Fibroblast of pulmonary artery (primary cell): ENCODE measurements at regions not wholly inside any gene's neighbourhood (a gene's known extent, or its start where the extent isn't known, plus 50 kb on each side); places are given as distances from the start of the nearest gene placed in this dataset.
A peak's percentile ranks its signal among the peaks of the same experiment; 100 is the strongest.

Experiments used
- DNase-seq: peaks from one replicate; pipeline ENCODE4 v3.0.0-alpha.2; 2010; ENCODE audit warnings: low read depth
- H3K4me3 ChIP-seq: replicated peaks from 2 replicates; pipeline ENCODE4 v1.5.1; 2011; ENCODE audit warnings: low read depth, mild to moderate bottlenecking, control low read depth, low read length, moderate library complexity
- TF ChIP-seq, protein P1 (sequence below): IDR thresholded peaks from 2 replicates; pipeline ENCODE4 v1.5.1; 2011; ENCODE audit warnings: mild to moderate bottlenecking, control low read depth, low read length, inconsistent platforms; ENCODE audit errors: missing control alignments

DNA sequence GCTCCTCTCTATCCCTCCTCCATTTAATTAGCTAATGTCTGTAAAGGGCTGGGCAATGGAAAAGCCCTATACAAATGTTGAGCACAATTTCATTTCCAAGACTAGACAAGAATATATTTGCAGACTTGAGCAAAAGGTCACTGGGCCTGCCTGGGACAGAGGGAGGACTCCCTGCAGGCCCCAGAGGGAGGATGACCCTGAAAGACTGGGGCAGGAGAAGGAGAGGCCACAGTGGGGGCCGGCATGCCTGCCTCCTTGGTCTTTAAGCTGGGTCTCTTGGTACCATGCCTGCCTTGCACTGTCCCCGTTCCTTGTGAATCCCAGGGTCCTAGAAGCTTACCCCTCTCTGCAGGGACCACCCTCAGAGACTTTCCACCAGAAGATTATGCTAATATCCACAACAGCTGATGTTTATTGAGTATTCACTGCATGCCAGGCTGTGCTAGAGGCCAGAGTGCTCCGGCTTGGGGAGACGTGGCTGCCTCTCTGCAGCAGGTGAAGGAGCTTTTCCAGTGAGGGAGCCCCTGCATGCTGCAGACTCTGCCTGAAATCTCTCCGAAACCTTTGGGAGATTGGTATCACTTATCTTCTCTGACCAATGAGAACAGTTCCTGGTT lies 72.7 kb upstream of the HSPA9 start:
- TF ChIP-seq, protein P1, sequence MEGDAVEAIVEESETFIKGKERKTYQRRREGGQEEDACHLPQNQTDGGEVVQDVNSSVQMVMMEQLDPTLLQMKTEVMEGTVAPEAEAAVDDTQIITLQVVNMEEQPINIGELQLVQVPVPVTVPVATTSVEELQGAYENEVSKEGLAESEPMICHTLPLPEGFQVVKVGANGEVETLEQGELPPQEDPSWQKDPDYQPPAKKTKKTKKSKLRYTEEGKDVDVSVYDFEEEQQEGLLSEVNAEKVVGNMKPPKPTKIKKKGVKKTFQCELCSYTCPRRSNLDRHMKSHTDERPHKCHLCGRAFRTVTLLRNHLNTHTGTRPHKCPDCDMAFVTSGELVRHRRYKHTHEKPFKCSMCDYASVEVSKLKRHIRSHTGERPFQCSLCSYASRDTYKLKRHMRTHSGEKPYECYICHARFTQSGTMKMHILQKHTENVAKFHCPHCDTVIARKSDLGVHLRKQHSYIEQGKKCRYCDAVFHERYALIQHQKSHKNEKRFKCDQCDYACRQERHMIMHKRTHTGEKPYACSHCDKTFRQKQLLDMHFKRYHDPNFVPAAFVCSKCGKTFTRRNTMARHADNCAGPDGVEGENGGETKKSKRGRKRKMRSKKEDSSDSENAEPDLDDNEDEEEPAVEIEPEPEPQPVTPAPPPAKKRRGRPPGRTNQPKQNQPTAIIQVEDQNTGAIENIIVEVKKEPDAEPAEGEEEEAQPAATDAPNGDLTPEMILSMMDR, result no peak
- no peak for DNase-seq
- no peak overlapping the region for H3K4me3 ChIP-seq

DNA sequence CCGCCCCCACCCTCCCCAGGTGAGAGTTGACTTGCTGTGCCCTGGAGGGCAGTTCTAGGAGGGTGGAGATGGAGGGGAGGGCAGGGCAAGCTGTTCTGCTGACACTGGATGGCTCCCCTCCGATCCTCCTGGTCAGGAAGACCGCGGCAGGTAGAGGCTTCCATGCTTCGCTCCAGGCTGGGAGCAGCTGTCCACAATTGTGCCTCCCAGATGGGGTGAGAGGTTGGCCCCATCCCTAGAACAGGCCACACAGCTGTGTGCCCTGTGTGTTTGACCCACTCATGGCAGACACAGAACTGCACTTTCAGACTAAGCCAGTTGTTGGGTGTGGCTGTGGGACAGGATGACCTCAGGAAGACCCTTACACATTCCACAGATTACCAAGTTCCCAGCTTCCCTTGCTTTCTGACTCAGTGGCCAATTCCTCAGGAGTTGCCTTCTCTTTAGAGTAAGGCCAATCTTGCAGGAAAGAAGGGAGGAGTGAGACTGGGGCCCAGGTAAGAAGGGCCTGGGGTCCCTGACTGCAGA lies 72.1 kb upstream of the HSPA9 start:
- H3K4me3 ChIP-seq, result no peak overlapping the region
- DNase-seq, result peak; percentile 26
- TF ChIP-seq, protein P1, result no peak

DNA sequence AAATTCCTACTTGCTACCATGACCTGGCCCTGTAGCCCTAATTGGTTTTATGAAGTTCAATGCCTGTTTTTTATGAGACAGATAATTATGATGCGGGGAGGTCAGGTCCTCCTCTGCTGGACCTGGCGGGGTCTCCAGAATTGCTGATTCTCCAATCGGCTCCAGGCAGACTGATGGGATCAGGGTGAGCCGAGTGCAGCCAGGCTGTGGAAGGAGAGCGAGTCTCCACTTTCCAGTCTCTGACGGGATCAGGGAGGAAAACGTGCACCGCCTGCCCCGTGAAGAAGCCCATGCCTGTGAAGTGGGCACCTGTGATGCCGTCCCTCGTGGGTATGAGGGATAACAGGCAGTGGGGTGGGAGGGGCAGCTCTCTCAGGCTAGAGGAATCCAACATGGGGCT lies 71.5 kb upstream of the HSPA9 start:
- TF ChIP-seq, protein P1, result no peak
- no peak for DNase-seq
- no peak overlapping the region for H3K4me3 ChIP-seq

DNA sequence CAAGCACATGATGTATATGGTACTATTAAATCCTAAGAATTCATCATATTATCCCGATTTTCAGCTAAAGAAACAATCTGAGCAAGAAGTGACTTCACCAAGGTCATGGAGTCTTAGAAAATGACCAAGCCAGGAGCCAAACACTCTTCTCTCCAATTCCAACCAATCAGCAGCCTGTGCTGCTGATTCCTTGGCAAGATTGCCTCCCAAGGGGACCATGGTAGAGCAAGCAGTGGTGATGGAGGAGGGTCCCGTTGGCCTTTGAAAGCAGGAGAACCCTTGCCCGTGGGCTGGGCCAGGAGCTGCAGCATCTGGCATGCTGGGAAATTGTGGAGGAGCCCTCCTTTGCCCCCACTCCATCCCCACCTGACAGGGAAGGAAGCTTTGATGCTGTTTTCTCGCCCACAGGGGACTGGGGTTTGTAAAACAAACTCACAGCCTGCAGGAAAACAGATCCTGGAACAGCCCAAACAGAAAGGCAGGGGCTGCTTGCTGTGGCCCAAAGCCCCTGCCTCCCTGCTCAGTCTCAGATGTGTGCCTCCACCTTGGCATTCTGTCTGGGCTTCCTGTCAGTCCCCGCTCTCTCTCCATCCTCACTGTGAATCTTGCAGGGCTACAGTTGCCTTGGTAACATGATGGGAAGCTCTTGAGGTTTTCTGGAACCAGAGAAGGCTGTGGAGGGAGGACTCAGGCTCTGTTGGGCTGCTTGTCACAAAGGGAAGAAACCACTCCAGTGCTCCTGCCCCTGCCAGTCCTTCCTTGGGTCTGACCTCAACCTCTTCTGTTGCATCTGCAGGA lies 70.8 kb upstream of the HSPA9 start:
- no peak for DNase-seq
- no peak overlapping the region for H3K4me3 ChIP-seq
- TF ChIP-seq, protein P1, result no peak

DNA sequence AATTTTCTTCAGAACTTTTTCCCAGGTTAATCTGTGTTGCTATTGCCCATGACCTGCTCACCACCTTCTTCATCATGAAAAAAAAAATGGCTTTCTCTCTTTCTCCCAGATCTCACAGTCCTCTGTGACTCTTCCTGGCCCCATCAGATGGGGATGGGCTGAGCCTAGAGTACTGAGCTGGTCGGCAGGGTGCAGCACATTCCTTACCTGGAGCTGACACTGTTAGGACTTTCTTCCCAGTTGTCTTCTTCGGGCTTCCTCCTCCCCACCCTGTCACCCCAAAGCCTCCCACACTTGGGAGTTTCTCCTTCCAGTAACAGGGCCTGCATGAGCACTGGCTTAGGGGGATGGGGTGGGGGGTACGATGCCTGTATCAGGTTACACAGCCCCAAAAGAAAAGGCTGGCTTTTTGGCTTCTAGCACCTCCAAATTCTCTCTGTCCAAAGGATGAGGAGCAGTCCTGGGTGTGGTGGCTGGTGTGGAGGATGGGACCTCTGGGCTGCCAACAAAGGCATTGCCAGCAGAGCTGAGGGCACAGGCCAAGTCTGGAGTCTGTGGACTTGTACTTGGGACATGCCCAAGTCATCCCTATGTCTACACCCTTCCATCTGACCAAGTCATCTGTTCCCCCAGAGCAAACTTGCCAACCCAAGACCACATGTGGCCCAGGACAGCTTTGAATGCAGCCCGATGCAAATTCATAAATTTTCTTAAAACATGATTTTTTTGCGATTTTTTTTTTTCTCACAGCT lies 68.0 kb upstream of the HSPA9 start:
- no peak for DNase-seq
- H3K4me3 ChIP-seq, result no peak overlapping the region
- TF ChIP-seq, protein P1, result no peak

DNA sequence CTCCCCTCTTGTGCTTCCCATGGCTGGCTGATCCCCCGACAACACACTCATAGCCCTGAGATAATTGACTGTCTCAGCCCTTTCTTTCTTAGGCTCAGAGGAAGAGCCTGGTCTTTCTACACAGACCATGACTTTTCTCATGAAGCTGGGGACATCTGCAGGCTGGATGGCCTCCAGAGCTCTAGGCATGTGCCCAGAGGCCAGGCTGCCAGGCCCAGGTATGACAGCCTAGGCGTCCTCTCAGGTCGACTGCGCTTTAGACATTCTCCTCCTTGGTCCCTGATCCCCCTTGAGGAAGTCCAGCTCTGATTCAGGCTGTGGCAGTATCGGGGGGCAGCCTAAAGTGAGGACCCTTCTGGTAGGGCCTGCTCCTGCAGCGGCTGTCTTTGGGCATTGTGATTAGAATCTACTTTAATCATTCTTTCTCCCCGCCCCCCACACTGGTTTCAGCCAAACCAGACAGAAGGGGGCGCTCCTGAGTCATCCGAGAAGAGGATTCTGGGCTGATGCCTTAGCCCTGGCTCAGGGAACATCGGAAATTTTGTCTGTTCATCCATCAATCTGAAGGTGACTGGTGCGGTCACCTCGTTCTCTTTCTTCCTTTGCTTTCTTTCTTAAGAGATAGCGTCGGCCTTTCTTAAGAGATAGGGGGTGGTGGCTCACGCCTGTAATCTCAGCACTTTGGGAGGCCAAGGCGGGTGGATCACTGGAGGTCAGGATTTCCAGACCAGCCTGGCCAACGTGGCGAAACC lies 66.5 kb upstream of the HSPA9 start:
- DNase-seq, result peak; percentile 70
- H3K4me3 ChIP-seq, result no peak overlapping the region
- TF ChIP-seq, protein P1, result peak; percentile 78
